NCI-H2107 treated with DMSO at 0.1 percent for 48 hours (cell line): ENCODE measurements at regions not wholly inside any gene's neighbourhood (a gene's known extent, or its start where the extent isn't known, plus 50 kb on each side); places are given as distances from the start of the nearest gene placed in this dataset.

Experiments
- DNase-seq: peaks from one replicate; lab custom pipeline; 2025; ENCODE audit not compliant: unreplicated experiment; lab: John Stamatoyannopoulos, UW

DNA sequence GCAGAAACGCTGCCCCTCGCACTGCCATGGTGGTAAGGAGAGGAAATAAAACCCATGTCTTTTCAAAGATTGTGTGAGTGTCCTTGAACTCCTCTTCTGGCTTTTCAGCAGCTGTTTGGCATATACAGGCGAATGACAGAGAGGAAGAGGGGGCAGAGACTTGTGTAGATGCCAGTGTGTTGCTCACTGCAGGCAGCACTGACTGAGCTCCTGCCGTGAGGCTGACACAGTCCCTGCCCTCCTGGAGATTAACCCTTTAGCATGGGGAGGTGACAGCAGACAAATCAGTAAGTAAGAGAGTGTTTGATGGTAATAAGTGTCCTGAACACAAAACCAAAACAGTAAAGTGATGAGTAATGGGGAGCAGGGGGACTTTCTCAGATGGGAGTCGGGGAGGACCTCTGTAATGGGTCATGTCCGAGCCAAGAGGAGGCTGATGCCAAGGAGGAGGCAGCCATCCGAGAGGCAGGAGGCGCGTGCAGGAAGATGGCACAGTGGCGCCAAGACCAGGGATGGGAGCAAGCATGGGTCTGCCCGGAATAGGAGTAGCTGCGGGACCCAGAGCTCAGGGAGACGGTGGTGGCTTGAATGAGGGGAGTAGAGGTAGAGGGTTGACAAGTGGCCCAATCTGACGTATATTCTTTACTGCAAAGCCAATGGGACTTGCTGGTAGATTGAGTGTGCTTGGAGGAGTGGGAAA, 182.2 kb downstream of the FOXO1 start:
- DNase-seq = peak; percentile 13

DNA sequence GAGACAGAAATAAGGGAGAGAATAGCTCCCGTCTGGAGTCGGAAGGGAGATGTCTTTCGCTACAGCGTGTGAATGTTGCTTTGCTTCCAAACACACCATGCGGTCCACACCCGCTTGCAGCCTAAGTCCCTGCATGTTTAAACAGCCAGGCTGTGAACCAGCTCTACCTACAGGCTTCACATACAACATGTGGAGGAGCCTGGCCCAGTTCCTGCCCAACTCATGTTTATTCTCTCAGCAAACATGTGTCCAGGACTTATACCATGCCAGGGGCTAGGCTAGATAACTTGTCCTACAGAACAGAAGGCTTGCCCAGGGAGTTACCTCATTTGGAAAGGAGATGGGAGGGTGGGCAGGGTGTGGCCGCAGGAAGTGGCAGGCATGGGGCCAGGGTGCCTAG, 181.5 kb downstream of the FOXO1 start:
- no peak for DNase-seq

DNA sequence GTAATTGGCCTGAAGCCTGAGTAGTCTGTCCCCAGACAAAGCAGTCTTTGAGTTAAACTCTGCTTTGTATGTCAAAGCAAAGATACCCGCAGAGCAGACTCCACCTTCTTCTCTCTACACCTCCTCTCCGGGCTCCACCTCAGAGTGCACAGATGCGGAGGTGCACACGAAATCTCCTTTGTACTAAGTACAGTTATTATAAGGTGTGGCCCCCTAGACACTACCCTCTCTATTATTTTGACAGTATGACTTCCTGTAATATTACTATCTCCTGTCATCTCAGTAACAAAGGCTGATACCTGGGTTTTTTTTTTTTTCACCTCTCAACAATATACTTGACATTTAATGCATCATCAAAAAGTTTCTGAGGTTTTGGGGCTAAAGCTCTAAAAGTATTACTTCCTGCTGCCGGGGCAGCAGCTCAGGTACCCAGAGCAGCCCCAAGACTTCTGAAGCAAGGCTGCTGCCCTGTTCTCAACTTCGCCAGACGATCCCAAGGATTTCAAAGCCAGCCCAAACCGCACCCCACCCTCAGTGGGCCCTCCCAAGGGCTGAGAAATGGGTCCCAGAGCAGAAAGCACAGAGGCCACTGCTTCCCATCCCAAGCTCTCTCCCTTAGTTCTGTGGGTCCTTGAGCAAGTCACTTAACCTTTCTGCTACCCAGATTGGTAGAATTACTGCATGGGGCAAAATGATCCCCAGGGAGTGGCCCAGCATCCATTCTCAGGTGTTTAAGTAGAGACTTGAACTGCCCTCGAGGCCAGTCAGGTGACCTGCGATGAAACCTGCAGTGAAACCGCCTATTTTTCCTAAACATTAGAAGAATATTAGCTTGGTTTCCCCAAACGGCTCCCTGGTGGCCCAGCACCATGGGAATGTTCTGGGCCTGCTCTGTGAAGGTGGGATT, 180.6 kb downstream of the FOXO1 start:
- no peak for DNase-seq

DNA sequence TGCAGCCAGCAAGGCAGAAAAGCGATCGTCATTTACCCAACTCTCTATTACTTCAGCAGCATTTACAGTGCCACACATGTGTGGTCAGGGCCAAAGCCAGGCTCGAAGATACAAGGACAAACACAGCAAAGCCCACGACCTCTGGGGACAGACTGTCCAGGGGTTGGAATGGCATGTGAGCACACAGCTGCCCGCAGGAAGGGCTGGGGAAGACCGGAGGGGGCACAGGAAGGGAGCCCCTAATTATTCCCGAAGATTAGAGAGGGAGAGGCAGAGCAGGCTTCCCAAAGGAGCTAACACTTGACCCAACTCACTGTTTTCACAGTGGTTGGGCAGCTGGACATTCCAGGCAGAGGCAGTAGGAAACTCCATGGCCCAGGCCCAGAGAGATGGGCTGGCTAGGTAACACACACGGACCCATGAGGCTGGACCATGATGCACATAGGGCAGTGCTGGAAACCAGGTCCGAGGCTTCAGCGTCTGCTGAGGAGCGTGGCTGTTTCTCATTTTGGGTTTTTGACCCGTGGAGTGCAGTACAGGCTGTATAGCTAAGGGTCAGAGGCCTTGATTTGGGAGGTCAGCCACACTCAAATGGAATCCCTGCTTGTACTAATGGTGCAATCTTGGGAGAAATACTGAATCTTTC, 179.8 kb downstream of the FOXO1 start:
- DNase-seq = no peak

DNA sequence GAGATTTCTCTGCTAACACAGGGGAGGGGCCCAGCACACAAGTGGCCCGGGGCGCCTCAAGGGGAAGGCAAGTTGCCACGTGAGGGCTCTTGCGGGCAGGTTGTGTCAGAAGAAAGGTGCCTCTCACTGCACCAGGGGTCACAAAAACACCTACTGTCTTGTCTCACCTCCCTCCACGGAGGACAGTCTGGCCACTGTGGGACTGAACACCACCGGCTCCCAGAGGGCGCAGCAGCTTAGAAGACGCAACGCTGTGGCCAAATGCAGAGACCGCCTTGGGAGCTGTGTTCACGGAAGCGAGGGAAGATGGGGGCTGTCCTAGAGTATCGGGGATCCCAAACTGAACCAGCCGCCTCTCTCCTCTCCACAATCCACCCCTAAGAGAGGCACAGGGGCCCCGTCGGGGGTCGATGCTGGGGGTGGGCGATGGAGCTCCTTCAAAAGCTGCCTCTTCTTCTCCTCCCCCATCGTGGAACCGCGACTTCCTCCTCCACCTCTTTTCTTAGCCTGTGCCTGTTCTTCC, 177.5 kb downstream of the FOXO1 start:
- no peak for DNase-seq

DNA sequence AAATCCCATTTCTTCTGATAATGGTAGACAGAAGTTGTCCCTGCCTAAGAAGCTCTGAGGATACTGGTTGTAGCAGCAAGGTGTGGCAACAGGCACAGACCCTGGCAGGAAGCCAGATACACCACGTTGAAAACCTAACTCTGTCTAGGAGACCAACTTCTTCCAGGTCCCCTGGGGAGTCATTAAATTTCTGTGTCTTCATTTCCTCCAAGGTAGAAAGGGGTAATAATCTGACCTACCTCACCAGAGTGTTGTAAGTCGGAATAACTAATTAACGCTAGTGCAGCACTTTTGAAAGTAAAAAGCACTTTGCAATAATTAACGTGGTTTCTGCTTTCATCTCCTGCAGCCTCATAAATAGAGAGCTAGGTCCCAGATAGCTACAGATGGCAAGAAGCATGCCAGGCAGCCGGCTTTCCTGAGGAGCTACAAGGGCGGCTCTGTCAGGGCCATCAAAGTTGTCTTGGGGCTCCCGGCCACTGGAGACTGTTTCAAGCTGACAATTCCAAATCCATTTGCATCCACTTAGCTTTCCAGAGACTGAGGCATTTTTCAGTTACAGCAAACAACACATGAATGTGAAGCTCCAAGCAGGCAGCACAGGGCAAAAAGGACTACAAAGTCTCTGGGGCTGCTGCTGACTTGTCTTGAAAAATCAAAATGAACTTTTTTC, 176.2 kb downstream of the FOXO1 start:
- DNase-seq = peak; percentile 79

DNA sequence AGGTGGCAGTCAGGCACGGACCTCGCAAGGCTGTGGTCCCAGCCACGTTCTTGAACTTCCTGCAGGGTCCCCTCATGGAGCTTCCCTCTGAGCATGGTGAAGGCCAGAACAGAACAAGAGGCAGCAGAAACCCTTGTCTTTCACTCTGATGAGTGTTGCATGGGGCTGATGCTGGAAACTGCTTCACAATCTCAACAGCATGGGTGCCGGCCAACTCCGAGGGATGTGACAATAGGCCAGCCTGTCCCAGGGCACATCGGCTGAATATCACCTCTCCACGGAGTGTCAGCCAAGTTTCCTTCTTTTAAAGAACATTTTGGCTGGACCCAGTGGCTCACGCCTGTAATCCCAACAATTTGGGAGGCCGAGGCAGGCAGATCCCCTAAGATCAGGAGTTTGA, 173.9 kb downstream of the FOXO1 start:
- DNase-seq = no peak

DNA sequence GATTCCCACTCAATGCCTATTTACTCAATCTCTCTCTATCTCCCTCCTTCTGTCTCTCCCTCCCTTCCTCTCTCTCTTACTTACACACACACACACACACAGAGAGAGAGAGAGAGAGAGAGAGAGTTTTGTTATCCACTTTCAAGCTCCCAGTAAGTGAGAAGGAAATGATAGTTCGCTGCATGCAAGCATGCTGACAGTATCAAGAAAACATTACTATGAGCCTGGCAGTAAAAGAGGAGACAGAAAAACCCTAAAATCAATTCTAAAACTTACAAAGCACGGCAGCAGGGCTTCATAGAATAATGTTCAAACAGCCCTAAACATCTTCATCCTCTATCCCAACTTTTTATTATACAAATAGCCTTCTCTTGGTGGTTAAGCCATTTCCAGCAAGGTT, 171.9 kb downstream of the FOXO1 start:
- DNase-seq = no peak

DNA sequence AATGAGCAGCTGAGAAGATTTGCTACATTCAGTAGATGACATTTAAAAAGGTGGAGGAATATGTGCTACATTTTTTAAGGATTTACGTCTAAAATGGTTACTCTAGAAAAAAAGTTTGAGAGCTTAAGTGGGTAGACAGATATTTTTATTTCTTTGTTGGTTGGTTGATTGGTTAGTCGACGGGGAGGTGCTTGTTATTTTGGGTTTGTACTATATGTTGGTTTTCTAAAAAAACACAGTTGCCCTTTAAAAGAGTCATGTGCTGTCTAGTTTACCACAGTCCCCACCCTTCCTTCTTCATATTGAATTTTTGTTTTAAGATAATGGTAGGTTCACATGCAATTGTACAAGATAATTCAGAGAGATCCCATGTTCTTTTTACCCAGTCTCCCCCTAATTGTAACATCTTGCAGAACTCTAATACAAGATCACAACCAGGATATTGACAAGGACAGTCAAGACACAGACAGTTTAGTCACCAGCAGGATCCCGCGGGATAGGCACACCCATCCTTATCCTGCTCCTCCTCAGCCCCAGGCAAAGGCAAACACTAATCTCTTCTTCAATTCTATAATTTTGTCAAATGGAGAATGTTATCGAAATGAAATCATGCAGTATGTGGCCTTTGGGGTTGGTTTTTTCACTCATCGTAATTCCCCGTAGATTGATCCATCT, 171.4 kb downstream of the FOXO1 start:
- DNase-seq = no peak

DNA sequence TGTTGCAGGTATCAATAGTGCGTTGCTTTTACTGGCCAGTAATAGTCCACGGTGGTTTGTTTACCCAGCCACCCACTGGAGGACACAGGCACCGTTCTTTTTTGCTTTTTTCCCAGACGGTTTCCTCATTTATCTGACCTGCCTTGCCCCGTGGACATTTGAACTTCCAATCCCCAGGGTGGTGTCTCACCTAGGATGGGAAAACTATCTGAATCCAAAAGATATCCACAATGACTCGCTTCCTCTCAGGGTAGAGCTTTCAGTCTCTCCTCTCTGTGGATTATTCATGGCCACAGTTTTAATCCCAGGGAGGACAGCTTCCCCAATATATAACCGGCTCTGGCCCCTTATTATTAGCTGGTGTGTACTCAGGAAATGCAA, 170.8 kb downstream of the FOXO1 start:
- DNase-seq = no peak

DNA sequence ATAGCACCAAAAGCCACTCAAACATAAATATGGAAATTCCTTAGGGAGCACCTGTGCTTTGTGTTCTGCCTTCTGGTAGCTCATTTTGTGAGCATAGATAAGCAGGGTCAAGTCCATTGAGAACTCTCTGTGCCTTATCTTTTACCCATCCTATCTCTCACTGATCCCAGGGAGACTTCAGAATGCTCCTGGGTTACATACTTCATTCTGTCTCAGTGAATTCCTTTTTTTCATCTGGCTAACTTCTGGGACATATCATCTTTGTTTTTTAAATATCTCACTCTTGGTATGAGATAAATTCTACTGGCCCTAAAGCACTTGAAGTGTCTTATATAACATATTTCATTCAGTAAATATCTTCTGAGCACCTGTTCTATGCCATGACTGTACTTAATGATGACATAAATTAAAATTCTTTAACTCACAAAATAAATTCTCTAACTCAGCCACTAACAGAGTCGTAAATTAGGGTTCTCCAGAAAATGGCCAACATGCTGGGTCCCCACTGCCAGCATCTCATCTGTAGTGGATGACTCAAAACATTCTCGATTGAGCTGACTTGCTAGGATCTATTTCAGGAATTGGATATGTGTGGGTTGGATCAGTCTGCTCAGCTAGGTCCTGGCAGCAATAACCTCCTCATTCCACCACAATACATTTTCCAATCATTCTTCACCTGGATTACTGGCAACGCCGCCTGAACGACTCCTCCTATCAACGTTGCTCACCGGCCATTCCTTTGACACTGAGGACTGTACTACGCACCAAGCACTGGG, 170.2 kb downstream of the FOXO1 start:
- no peak for DNase-seq

DNA sequence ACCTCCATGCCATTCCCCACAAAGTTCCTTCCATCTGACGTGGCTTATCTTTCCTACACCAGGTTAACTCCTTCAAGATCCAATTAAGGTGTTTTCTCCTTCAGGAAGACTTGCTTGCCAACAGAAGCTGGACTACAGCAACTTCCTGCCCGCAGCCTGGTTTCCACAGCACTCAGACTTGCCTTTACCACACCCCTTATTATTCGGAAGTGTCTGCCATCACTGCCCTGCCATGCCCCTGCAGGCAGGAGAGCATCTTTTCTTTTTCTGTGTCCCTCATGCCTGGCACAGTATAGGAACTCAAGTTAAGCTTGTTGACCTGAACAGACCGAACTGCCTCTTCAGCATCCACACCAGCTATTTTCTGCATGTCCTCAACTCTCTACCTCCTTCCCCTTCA, 168.0 kb downstream of the FOXO1 start:
- no peak for DNase-seq

DNA sequence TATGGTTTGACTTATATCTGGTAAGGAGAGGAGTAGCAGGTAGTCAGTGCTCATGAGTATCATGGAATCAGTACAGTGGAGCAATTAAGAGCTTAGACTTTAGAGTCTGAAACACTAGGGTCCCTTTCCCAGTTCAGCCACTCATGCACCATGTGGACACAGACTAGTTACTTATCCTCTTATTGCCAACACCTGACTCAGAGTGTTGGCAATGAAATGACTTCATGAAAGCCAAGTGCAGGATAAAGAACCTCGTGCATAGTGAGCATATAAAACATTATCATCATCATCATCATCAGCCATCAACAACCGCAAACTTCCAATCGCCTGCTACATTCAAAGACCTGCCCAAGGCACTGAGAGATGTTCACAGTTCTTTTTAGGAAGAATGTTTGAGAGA, 164.2 kb downstream of the FOXO1 start:
- DNase-seq = no peak

DNA sequence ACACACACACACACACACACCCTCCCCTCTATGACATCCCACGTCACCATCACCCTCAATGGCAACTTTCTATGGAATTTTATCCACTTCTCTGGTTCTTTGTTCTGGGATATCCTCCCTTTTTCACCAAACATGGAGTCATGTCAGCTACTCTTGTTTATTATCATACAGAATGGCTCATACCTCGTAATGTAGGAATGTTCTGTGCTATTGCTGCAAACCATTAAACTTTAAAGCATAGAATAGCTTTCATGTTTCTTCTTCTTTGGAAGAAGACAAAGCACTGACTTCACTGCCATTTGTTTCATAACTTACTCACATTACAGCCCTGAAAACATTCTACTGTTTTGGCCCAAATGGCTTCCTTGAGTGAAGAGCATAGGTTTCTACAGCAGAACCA, 163.4 kb downstream of the FOXO1 start:
- DNase-seq = no peak

DNA sequence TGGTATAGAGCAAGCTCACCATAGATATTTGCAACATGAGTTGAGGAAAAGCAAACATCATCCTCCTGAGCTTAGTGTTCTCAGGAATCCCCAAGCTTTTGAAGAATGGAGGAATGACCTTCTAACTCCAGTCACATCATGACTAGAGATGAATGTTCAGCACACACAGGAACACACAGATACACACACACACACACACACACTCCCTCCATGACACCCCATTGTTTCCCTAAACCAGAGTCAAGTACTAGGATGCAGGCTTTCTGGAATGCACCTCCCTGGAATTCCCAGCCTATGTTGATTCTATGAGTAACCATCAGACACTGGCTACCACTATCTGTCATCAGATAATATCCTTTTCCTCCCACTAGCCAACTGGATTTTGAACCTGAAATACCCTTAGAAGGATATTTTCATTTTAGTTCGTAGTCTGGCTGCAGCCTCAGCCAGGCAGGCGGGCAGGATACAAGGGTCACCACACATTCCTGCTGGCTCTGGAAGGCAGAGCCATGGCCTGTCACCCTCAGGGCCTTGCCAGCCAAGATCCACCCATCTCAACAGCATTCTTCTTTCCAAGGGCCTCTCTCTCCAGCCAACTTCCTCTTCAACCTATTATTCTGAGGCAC, 162.4 kb downstream of the FOXO1 start:
- DNase-seq = no peak

DNA sequence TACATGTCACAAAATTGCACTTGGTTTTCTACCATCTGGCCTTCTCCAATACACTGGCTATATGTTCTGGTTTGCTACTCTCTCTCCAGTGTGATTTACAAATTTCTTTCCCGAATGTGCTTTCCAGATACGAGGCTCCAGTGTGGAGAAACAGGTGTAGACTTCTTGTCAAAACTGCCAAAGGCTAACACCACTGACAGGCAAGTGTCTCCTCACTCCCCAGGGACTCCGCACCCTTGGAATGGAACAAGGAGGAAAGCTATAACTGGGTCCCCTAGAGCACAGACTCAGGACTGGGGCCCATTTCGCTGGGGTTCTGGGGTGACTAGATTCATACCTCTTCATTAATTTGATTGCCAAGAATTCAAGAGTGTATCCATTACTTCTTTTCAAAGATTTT, 161.8 kb downstream of the FOXO1 start:
- no peak for DNase-seq

DNA sequence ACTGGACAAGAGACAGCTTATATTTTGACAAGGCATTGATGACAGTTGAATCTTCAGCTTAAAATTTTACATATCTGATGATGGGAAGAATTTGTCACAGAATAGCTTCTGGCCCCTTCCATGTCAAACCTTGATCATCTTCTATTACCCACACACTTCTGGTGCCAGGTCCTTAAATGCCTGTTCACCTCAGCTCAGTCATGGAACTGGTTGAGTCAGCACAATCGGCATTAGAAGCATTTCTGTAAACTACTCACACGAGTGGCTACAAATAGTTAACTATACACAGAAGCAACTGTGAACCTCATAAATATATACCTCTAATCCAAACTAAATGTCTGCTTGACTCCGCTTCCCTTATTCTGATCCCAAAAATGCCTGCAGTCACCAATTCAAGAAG, 161.2 kb downstream of the FOXO1 start:
- no peak for DNase-seq
